CD4-positive, alpha-beta T cell treated with Interleukin-21 for 1 hour (primary cell): ENCODE measurements at regions not wholly inside any gene's neighbourhood (a gene's known extent, or its start where the extent isn't known, plus 50 kb on each side); places are given as distances from the start of the nearest gene placed in this dataset.

Source experiments
- DNase-seq: peaks from one replicate; pipeline ENCODE4 v3.0.0-alpha.2; 2020

GRCh38 chr1:87834151-87834550 is 505.5 kb downstream of the LMO4 start:
- no peak for DNase-seq

GRCh38 chr1:87834941-87835340 is 506.3 kb downstream of the LMO4 start:
- no peak for DNase-seq

- no peak for DNase-seq
Measured at GRCh38 chr1:87840767-87841166, 512.1 kb downstream of the LMO4 start.

- DNase-seq: no peak
Measured at GRCh38 chr1:87841332-87841731, 512.7 kb downstream of the LMO4 start.

GRCh38 chr1:87842156-87842555 is 513.5 kb downstream of the LMO4 start:
- no peak for DNase-seq

GRCh38 chr1:87844251-87844650 is 515.6 kb downstream of the LMO4 start:
- no peak for DNase-seq

- no peak for DNase-seq
Measured at GRCh38 chr1:87851490-87851889, 522.8 kb downstream of the LMO4 start.

GRCh38 chr1:87852410-87853161 is 523.9 kb downstream of the LMO4 start:
- DNase-seq: no peak

- no peak for DNase-seq
Measured at GRCh38 chr1:87853576-87854351, 525.1 kb downstream of the LMO4 start.

GRCh38 chr1:87863317-87863716 is 534.6 kb downstream of the LMO4 start:
- DNase-seq: no peak

- DNase-seq: no peak
Measured at GRCh38 chr1:87864676-87865075, 536.0 kb downstream of the LMO4 start.

GRCh38 chr1:87866416-87866815 is 537.7 kb downstream of the LMO4 start:
- DNase-seq: no peak

DNA sequence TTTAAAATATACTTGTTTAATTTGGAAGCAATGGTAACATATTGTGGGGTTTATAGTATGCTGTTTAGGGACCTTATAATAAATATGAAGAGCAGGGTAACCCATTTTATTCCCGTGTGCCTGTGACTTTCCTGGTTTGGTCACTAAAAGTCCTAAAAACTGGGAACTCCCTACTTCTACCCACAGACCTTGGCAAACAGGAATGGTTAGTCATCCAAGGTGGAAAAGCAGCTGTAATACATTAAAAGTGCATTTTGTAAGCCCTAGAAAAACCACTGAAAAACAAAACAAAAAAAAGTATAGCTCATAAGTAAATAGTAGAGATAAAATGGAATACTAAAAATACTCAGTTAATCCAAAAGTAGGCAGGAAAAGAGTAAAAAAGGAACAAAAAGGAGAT is 538.9 kb downstream of the LMO4 start:
- DNase-seq: no peak

DNA sequence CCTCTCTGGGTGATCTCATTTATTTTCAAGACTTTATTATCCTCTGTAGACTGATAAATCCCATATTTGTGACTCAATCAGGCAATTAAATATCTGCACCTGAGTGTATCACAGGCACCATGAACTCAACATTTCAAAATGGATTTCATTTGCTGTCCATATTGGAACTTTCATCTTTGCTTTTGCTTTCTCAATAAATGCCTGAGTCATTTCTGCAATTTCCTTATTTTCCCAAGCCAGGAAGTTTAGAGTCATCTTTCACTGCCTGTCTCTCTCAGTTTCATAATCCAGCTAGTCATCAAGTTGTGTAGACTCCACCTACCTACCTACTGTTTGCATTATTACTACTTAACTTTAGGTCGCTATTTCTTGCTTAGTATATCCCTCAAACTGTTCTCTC is 540.9 kb downstream of the LMO4 start:
- peak; percentile 1 for DNase-seq

DNA sequence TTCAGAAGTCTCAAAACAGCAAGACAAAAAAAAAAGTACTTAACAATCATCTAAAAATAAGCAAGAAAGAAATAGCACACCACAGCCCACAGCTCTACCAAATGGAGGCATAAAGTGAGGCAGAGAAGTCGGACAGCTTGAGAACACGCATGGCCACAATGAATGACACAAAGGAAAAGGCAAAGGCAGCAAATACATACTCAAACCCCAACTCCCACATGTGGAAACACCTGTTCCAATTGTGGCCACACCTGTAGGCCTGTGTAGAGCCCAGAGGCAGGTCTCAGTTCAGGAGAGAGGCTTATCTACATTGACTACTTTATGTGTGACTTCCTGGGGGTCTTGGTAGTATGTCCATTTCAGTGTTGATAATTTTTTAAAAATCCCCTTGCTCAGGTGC is 543.5 kb downstream of the LMO4 start:
- no peak for DNase-seq

- no peak for DNase-seq
Measured at GRCh38 chr1:87872692-87873091, 544.0 kb downstream of the LMO4 start.

DNA sequence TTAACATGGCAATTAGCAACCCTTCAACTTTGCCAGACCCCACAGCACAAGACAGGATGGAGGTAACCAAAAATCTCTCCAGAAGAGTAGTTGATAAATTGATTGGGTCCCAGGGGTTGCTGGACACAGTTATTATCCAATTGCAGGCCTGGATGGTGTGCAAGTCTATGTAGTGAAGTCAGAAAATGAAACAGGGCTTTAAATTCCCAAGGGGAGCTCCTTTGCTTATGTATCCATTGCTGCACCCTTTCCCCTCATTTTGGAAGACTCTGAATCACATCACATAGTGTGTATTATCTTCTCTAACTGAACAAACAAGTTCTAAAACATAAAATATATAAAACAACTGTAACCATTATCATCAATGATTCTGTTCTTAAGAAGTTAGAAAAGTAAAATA is 550.2 kb downstream of the LMO4 start:
- no peak for DNase-seq

DNA sequence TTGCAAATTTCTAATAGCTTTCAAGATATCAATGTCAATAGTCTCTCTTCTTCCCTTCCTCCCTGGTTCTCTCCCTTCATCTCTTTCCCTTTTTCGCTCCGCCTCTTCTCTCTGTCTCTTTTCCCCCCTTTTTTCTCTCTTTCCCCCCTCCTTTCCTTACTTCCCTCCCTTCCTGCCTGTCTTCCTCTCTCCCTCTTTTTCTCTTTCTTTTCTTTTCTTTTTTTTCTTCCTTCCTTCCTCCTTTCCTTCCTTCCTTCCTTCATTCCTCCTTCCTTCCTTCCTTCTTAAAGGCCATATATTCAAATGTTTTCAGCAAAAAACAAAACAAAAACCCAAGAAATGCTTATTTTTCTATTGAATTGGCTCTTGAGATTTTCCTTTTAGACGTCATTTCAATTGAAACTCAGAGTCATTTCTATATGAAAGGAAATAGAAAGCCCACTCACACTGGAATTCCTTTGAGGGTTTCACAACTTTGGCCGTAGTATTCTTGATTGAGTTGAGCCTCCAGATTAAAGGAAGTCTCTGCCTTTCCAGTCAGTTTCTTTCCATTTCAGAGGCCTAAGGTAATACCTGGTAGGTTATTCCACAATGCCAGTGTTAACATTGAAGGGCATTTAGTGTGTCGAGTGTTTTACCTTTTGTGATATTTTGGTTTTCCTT is 551.5 kb downstream of the LMO4 start:
- DNase-seq: no peak

DNA sequence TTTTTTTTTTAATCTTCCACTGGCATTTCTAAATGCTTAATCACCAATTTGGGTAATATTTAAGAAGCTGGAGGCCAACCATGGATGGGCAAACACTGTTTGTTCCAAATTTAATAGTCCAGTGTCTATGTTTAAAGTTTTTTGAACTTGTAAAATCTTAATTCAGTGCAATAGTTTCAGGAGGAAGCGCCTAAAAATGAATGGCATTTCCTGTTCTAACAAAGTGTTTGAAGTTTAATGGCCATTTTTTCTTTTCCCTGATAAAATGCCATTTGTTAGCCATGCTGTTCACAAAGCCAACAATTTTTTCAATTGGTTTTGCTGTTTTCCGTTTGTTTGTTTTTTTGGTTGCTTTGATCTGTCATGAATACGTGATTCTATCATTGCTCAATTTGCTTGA is 552.1 kb downstream of the LMO4 start:
- no peak for DNase-seq

DNA sequence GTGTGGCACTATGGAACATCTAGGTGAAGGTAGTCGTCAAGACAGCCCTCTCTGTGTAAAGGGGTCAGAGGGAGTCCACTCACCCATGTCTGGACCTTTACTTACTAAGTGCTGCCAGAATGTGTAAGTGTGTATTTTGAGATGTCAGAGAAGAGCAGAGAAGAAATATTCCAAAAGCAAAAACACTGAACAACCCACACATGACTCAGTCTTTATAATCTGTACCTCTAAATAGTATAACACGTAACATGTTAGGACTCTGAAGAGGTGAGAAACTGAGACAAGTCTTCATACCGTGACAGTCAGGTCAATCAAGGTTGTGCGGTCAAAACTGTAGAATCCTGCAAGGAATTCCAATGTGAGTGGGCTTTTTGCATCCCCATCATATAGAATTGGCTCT is 555.2 kb downstream of the LMO4 start:
- no peak for DNase-seq

GRCh38 chr1:87884581-87884980 is 555.9 kb downstream of the LMO4 start:
- DNase-seq: no peak

GRCh38 chr1:87885278-87886025 is 556.8 kb downstream of the LMO4 start:
- no peak for DNase-seq

DNA sequence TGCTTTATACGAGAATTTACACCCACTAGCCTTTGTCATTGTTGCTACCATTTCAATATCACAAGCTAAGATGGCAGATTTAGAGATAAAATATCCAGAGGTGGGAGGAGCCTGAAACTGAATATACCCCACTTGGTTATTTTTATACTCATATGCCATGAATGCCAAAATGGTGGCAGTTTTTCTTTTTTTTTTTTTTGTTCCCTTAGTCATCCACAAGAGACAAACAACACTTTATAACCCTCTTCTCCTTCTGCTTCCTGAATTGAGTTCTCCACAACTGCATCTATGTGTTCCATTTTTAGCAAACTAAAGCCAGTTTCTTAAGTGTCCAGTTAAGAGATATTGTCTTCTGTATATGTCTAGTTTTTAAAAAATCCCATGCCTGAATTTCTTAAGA is 558.4 kb downstream of the LMO4 start:
- DNase-seq: no peak
